ENCODE measurements at regions not wholly inside any gene's neighbourhood (a gene's known extent, or its start where the extent isn't known, plus 50 kb on each side); places are given as distances from the start of the nearest gene placed in this dataset.

- no peak for TF ChIP-seq EZH2 (IDR thresholded peaks at IDR 0.05; ENCODE audit: borderline replicate concordance, low read length)
- TF ChIP-seq, protein P1, sequence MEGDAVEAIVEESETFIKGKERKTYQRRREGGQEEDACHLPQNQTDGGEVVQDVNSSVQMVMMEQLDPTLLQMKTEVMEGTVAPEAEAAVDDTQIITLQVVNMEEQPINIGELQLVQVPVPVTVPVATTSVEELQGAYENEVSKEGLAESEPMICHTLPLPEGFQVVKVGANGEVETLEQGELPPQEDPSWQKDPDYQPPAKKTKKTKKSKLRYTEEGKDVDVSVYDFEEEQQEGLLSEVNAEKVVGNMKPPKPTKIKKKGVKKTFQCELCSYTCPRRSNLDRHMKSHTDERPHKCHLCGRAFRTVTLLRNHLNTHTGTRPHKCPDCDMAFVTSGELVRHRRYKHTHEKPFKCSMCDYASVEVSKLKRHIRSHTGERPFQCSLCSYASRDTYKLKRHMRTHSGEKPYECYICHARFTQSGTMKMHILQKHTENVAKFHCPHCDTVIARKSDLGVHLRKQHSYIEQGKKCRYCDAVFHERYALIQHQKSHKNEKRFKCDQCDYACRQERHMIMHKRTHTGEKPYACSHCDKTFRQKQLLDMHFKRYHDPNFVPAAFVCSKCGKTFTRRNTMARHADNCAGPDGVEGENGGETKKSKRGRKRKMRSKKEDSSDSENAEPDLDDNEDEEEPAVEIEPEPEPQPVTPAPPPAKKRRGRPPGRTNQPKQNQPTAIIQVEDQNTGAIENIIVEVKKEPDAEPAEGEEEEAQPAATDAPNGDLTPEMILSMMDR (IDR thresholded peaks at IDR 0.05; ENCODE audit: low read length), result no peak
- no peaks in the 10 kb centered on the region for H3K9me3 ChIP-seq (ENCODE audit: low read length)
- no peak overlapping the region for H3K4me2 ChIP-seq (ENCODE audit: low read length)
- no peaks in the 10 kb centered on the region for H3K36me3 ChIP-seq (ENCODE audit: insufficient read depth, low read length)
- H2AFZ ChIP-seq (ENCODE audit: low read length), result no peak overlapping the region
- H3F3A ChIP-seq (ENCODE audit: insufficient read depth, low read length), result no peaks in the 10 kb centered on the region
- H3K79me2 ChIP-seq (ENCODE audit: insufficient read depth, low read length), result no peaks in the 10 kb centered on the region
- no peak overlapping the region for H3K27ac ChIP-seq (ENCODE audit: low read depth, low read length, poor library complexity, severe bottlenecking)
- H3K4me3 ChIP-seq (ENCODE audit: low read depth, low read length, poor library complexity, severe bottlenecking), result no peak overlapping the region
- H3K9ac ChIP-seq (ENCODE audit: low read length), result no peak overlapping the region
- no peaks in the 10 kb centered on the region for H3K9me2 ChIP-seq (ENCODE audit: low read depth, low read length)
- no peaks in the 10 kb centered on the region for H3K4me1 ChIP-seq (ENCODE audit: insufficient read depth, low read length, severe bottlenecking)
- H3K27me3 ChIP-seq (ENCODE audit: insufficient read depth, low read length), result no peaks in the 10 kb centered on the region
- no peaks in the 10 kb centered on the region for H4K20me1 ChIP-seq (ENCODE audit: insufficient read depth, low read length)
Observed at GRCh38 chr18:41687138-41687537, 267.9 kb upstream of the PIK3C3 start.

GRCh38 chr18:41681138-41681880, 273.7 kb upstream of the PIK3C3 start:
- H3K9me3 ChIP-seq (ENCODE audit: low read length), result no peaks in the 10 kb centered on the region
- TF ChIP-seq, protein P1 (IDR thresholded peaks at IDR 0.05; ENCODE audit: low read length), result no peak
- TF ChIP-seq EZH2 (IDR thresholded peaks at IDR 0.05; ENCODE audit: borderline replicate concordance, low read length), result no peak

GRCh38 chr18:41674506-41674905, 280.5 kb upstream of the PIK3C3 start:
- no peaks in the 10 kb centered on the region for H3K4me1 ChIP-seq (ENCODE audit: insufficient read depth, low read length, severe bottlenecking)
- no peaks in the 10 kb centered on the region for H3K36me3 ChIP-seq (ENCODE audit: insufficient read depth, low read length)
- H3K4me3 ChIP-seq (ENCODE audit: low read depth, low read length, poor library complexity, severe bottlenecking), result no peak overlapping the region
- H3K4me2 ChIP-seq (ENCODE audit: low read length), result no peak overlapping the region
- no peaks in the 10 kb centered on the region for H3F3A ChIP-seq (ENCODE audit: insufficient read depth, low read length)
- H4K20me1 ChIP-seq (ENCODE audit: insufficient read depth, low read length), result no peaks in the 10 kb centered on the region
- no peak overlapping the region for H2AFZ ChIP-seq (ENCODE audit: low read length)
- H3K79me2 ChIP-seq (ENCODE audit: insufficient read depth, low read length), result no peaks in the 10 kb centered on the region
- no peaks in the 10 kb centered on the region for H3K9me3 ChIP-seq (ENCODE audit: low read length)
- no peaks in the 10 kb centered on the region for H3K9me2 ChIP-seq (ENCODE audit: low read depth, low read length)
- TF ChIP-seq, protein P1 (IDR thresholded peaks at IDR 0.05; ENCODE audit: low read length), result no peak
- no peak for TF ChIP-seq EZH2 (IDR thresholded peaks at IDR 0.05; ENCODE audit: borderline replicate concordance, low read length)
- H3K27ac ChIP-seq (ENCODE audit: low read depth, low read length, poor library complexity, severe bottlenecking), result no peak overlapping the region
- H3K9ac ChIP-seq (ENCODE audit: low read length), result no peak overlapping the region
- H3K27me3 ChIP-seq (ENCODE audit: insufficient read depth, low read length), result no peaks in the 10 kb centered on the region

More at GRCh38 chr18:41681138-41681880, 273.7 kb upstream of the PIK3C3 start:
- H3K9me2 ChIP-seq (ENCODE audit: low read depth, low read length), result no peaks in the 10 kb centered on the region
- H3K79me2 ChIP-seq (ENCODE audit: insufficient read depth, low read length), result no peaks in the 10 kb centered on the region
- H3K36me3 ChIP-seq (ENCODE audit: insufficient read depth, low read length), result no peaks in the 10 kb centered on the region
- no peak overlapping the region for H2AFZ ChIP-seq (ENCODE audit: low read length)
- H4K20me1 ChIP-seq (ENCODE audit: insufficient read depth, low read length), result no peaks in the 10 kb centered on the region
- no peaks in the 10 kb centered on the region for H3F3A ChIP-seq (ENCODE audit: insufficient read depth, low read length)
- no peaks in the 10 kb centered on the region for H3K27me3 ChIP-seq (ENCODE audit: insufficient read depth, low read length)
- no peak overlapping the region for H3K4me2 ChIP-seq (ENCODE audit: low read length)
- no peak overlapping the region for H3K27ac ChIP-seq (ENCODE audit: low read depth, low read length, poor library complexity, severe bottlenecking)
- no peak overlapping the region for H3K9ac ChIP-seq (ENCODE audit: low read length)
- no peak overlapping the region for H3K4me3 ChIP-seq (ENCODE audit: low read depth, low read length, poor library complexity, severe bottlenecking)
- H3K4me1 ChIP-seq (ENCODE audit: insufficient read depth, low read length, severe bottlenecking), result no peaks in the 10 kb centered on the region
